Spleen (tissue), 11 donors: ENCODE measurements at regions not wholly inside any gene's neighbourhood (a gene's known extent, or its start where the extent isn't known, plus 50 kb on each side); places are given as distances from the start of the nearest gene placed in this dataset.

Experiments used
- DNase-seq: peaks from one replicate; pipeline ENCODE4 v3.0.0-alpha.2; 2020
- H3K27ac ChIP-seq, 8 donors: fragments of 200-600 bp; sonication (generic) in 7 of 8; 1 replicate in 4 of 8; 2 replicates in 4 of 8; pipeline versions ENCODE4 v1.5.0 to v1.8.0; 2016 to 2021; ENCODE audit warnings: inconsistent platforms in 4 of 8, mild to moderate bottlenecking in 4 of 8, moderate library complexity in 1 of 8
- H3K27me3 ChIP-seq, 7 donors: fragments of 200-600 bp; sonication (generic) in 6 of 7; replicated peaks in 1 of 7; 1 replicate in 4 of 7; 2 replicates in 3 of 7; pipeline versions ENCODE4 v1.5.0 to v1.8.0; 2016 to 2021; ENCODE audit warnings: inconsistent platforms in 3 of 7, mild to moderate bottlenecking in 1 of 7
- H3K36me3 ChIP-seq, 6 donors: fragments of 200-600 bp; sonication (generic) in 5 of 6; 1 replicate in 4 of 6; 2 replicates in 2 of 6; pipeline versions ENCODE4 v1.5.0 to v1.8.0; 2016 to 2021; ENCODE audit warnings: inconsistent platforms in 2 of 6
- H3K4me1 ChIP-seq, 6 donors: fragments of 200-600 bp; sonication (generic) in 5 of 6; 1 replicate in 3 of 6; 2 replicates in 3 of 6; pipeline versions ENCODE4 v1.5.0 to v1.8.0; 2016 to 2021; ENCODE audit warnings: inconsistent platforms in 3 of 6
- H3K4me3 ChIP-seq, 8 donors: fragments of 200-600 bp; sonication (generic) in 7 of 8; 1 replicate in 4 of 8; 2 replicates in 4 of 8; pipeline versions ENCODE4 v1.5.0 to v1.8.0; 2016 to 2021; ENCODE audit warnings: inconsistent platforms in 4 of 8, mild to moderate bottlenecking in 4 of 8, moderate library complexity in 2 of 8
- H3K9me3 ChIP-seq, 8 donors: fragments of 200-600 bp; sonication (generic) in 7 of 8; 1 replicate in 4 of 8; 2 replicates in 4 of 8; pipeline versions ENCODE4 v1.5.0 to v1.8.0; 2016 to 2021; ENCODE audit warnings: inconsistent platforms in 4 of 8
- POLR2A ChIP-seq, 3 donors: fragments of 450-650 bp; IDR thresholded peaks; one replicate each; pipeline ENCODE4 v1.5.1; 2017; ENCODE audit warnings: antibody characterized with exemption in 3 of 3, mild to moderate bottlenecking in 1 of 3
- POLR2AphosphoS5 ChIP-seq, 3 donors: sonication (generic); formaldehyde crosslinking; IDR thresholded peaks; one replicate each; pipeline ENCODE4 v1.5.1; 2017; ENCODE audit warnings: antibody characterized with exemption in 3 of 3
- WGBS, 5 donors: extraction: QIAGEN DNeasy Blood & Tissue Kit in 3 of 5; methylation state at CpG; one replicate each; pipeline versions ENCODE4 v1.1.5 to v1.1.7; 2013 to 2018; 5-methylcytosine and 5-hydroxymethylcytosine counted together
- intact Hi-C: fragments of 100-400 bp; cut with DNase I; formaldehyde crosslinking; loops from one replicate; pipeline ENCODE4 v1.15.0; 2023; ENCODE audit warnings: low total_unique reads
- TF ChIP-seq, protein P1 (sequence below), 11 experiments: fragments of 200-600 bp in 7 of 11; fragments of 450-650 bp in 4 of 11; sonication (generic) in 4 of 11; IDR thresholded peaks in 8 of 11; conservative IDR thresholded peaks in 3 of 11; 1 replicate in 7 of 11; 2 replicates in 4 of 11; pipeline versions ENCODE4 v1.4.0 to v1.8.0; 2016 to 2021; ENCODE audit warnings: antibody characterized with exemption in 11 of 11, inconsistent platforms in 4 of 11, mild to moderate bottlenecking in 1 of 11
- donor health status: healthy with polysubstance abuse.
- donor health status: DM: no; HTN: no; CAD: no; lungs with moderate emphysema.
- donor health status: DM: no; HTN: no; CAD: no.
- donor health status: Bipolar disorder and iron deficiency.
- donor health status: healthy.
- donor health status: DM: no; HTN: no; CAD: no.
- donor health status: DM: yes; HTN: yes; CAD: no.

DNA sequence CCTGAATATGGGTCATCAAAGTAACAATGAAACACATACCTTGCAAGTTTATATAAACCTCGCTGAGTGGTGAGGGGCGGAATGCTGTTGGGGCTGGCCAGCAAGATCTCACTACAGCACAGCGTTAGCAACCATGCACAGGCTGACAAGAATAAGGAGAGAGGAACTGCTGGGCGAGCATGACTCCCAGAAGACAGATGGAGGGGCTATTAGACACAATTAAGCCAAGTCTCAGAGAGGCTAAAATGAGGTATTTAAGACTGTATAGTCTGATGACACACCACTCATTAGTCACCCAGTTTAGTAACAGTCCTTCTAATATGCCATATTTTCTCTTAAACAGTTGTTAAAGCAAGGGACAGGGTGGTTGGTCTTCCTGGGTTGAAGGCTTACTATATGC is 340.2 kb upstream of the NR5A2 start:
- Histone ChIP-seq H3K4me3 (no peak overlapping the region), H3K4me1 (peaks cover 0 to 15% (median 0%) of the 10 kb centered on the region in 6 donors), H3K36me3 (no peaks in the 10 kb centered on the region), H3K9me3 (no peaks in the 10 kb centered on the region), H3K27ac (no peak overlapping the region), H3K27me3 (peaks cover 0 to 9% (median 0%) of the 10 kb centered on the region in 7 donors)
- intact Hi-C loops: loop anchor here (10.0 kb wide), 1 partner anchor 617 kb away; no protein-coding TSS in a partner anchor
- DNase-seq: no peak
- WGBS, 5 donors: 83 to 96% (median 87%) methylated on average over 4 of the region's 4 CpGs
- TF ChIP-seq, protein P1, sequence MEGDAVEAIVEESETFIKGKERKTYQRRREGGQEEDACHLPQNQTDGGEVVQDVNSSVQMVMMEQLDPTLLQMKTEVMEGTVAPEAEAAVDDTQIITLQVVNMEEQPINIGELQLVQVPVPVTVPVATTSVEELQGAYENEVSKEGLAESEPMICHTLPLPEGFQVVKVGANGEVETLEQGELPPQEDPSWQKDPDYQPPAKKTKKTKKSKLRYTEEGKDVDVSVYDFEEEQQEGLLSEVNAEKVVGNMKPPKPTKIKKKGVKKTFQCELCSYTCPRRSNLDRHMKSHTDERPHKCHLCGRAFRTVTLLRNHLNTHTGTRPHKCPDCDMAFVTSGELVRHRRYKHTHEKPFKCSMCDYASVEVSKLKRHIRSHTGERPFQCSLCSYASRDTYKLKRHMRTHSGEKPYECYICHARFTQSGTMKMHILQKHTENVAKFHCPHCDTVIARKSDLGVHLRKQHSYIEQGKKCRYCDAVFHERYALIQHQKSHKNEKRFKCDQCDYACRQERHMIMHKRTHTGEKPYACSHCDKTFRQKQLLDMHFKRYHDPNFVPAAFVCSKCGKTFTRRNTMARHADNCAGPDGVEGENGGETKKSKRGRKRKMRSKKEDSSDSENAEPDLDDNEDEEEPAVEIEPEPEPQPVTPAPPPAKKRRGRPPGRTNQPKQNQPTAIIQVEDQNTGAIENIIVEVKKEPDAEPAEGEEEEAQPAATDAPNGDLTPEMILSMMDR (IDR thresholded peaks at IDR 0.05 in 8 of 11, conservative IDR thresholded peaks at IDR 0.05 in 3 of 11): no peak
- TF ChIP-seq POLR2AphosphoS5 (IDR thresholded peaks at IDR 0.05) (no peak), POLR2A (IDR thresholded peaks at IDR 0.05) (no peak)

- no peaks in the 10 kb centered on the region for H3K36me3 ChIP-seq
- H3K4me1 ChIP-seq: peaks cover 0 to 15% (median 0%) of the 10 kb centered on the region in 6 donors
- no peak overlapping the region for H3K4me3 ChIP-seq
- peaks cover 0 to 12% (median 0%) of the 10 kb centered on the region in 7 donors for H3K27me3 ChIP-seq
- H3K27ac ChIP-seq: no peak overlapping the region
- TF ChIP-seq POLR2AphosphoS5 (IDR thresholded peaks at IDR 0.05) (no peak), POLR2A (IDR thresholded peaks at IDR 0.05) (no peak)
- TF ChIP-seq, protein P1 (IDR thresholded peaks at IDR 0.05 in 8 of 11, conservative IDR thresholded peaks at IDR 0.05 in 3 of 11): no peak
- intact Hi-C loops: loop anchor here (10.0 kb wide), 1 partner anchor 617 kb away; no protein-coding TSS in a partner anchor
- no peak for DNase-seq
- 52 to 74% (median 64%) methylated on average over 3 of the region's 3 CpGs for WGBS, 5 donors
- H3K9me3 ChIP-seq: no peaks in the 10 kb centered on the region
These were observed 339.3 kb upstream of the NR5A2 start for GRCh38 chr1:199688133-199688676.

GRCh38 chr1:199688774-199689173 is 338.7 kb upstream of the NR5A2 start:
- Histone ChIP-seq H3K9me3 (no peaks in the 10 kb centered on the region), H3K36me3 (no peaks in the 10 kb centered on the region), H3K27me3 (peaks cover 0 to 13% (median 0%) of the 10 kb centered on the region in 7 donors), H3K4me3 (no peak overlapping the region), H3K27ac (no peak overlapping the region), H3K4me1 (peaks cover 0 to 15% (median 0%) of the 10 kb centered on the region in 6 donors)
- no peak for TF ChIP-seq POLR2A (IDR thresholded peaks at IDR 0.05)
- no peak for TF ChIP-seq POLR2AphosphoS5 (IDR thresholded peaks at IDR 0.05)
- TF ChIP-seq, protein P1 (IDR thresholded peaks at IDR 0.05 in 8 of 11, conservative IDR thresholded peaks at IDR 0.05 in 3 of 11): no peak
- no peak for DNase-seq
- intact Hi-C loops: loop anchor here (10.0 kb wide), 1 partner anchor 616 kb away; no protein-coding TSS in a partner anchor

DNA sequence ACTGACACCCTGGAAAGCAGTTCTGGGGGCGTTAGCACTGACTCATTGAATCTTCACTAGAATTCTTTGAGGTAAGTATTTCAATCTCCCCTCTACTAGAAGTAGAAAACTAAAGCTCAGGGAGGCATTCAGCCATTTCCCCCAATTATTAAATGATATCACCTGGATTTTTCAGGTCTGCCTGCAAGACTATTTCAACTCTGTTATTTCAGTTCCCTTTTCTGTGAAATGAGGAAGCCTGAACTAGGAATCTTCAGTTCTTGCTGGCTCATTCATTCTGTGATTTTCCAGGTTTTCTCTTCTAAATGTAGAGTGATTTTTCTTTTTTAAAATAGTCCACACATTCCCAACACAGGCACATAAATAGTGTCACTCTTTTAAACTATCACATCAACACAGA is 337.0 kb upstream of the NR5A2 start:
- H3K27me3 ChIP-seq: peaks cover 0 to 16% (median 0%) of the 10 kb centered on the region in 7 donors
- no peaks in the 10 kb centered on the region for H3K36me3 ChIP-seq
- H3K27ac ChIP-seq: no peak overlapping the region
- H3K4me3 ChIP-seq: no peak overlapping the region
- TF ChIP-seq, protein P1 (IDR thresholded peaks at IDR 0.05 in 8 of 11, conservative IDR thresholded peaks at IDR 0.05 in 3 of 11): no peak
- TF ChIP-seq POLR2A (IDR thresholded peaks at IDR 0.05) (no peak), POLR2AphosphoS5 (IDR thresholded peaks at IDR 0.05) (no peak)
- DNase-seq: no peak
- peaks cover 0 to 15% (median 0%) of the 10 kb centered on the region in 6 donors for H3K4me1 ChIP-seq
- H3K9me3 ChIP-seq: no peaks in the 10 kb centered on the region
- intact Hi-C loops: no loop called here
- WGBS, 5 donors: 59 to 78% (median 67%) methylated on average over 1 of the region's 1 CpG
